ENCODE measurements at regions not wholly inside any gene's neighbourhood (a gene's known extent, or its start where the extent isn't known, plus 50 kb on each side); places are given as distances from the start of the nearest gene placed in this dataset.

DNA sequence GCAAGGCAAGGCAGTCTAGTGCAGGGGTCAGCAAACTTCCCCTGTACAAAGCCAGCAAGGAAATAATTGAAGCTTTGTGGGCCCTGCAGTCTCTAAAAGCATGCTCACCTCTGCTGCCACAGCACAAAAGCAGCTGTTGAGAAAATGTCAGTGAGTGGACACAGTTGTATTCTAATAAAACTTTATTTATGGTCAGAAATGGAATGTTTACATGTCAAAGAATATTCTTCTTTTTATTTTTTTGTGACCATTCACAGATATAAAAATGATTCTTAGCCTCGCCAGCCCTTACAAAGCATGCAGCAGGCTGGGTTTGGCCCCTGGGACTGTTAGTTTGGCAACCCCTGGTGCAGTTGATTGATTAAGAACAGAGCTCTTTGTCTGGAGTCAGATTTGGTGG is 192.4 kb downstream of the BUB3 start (continued):
- TF ChIP-seq, protein P1, sequence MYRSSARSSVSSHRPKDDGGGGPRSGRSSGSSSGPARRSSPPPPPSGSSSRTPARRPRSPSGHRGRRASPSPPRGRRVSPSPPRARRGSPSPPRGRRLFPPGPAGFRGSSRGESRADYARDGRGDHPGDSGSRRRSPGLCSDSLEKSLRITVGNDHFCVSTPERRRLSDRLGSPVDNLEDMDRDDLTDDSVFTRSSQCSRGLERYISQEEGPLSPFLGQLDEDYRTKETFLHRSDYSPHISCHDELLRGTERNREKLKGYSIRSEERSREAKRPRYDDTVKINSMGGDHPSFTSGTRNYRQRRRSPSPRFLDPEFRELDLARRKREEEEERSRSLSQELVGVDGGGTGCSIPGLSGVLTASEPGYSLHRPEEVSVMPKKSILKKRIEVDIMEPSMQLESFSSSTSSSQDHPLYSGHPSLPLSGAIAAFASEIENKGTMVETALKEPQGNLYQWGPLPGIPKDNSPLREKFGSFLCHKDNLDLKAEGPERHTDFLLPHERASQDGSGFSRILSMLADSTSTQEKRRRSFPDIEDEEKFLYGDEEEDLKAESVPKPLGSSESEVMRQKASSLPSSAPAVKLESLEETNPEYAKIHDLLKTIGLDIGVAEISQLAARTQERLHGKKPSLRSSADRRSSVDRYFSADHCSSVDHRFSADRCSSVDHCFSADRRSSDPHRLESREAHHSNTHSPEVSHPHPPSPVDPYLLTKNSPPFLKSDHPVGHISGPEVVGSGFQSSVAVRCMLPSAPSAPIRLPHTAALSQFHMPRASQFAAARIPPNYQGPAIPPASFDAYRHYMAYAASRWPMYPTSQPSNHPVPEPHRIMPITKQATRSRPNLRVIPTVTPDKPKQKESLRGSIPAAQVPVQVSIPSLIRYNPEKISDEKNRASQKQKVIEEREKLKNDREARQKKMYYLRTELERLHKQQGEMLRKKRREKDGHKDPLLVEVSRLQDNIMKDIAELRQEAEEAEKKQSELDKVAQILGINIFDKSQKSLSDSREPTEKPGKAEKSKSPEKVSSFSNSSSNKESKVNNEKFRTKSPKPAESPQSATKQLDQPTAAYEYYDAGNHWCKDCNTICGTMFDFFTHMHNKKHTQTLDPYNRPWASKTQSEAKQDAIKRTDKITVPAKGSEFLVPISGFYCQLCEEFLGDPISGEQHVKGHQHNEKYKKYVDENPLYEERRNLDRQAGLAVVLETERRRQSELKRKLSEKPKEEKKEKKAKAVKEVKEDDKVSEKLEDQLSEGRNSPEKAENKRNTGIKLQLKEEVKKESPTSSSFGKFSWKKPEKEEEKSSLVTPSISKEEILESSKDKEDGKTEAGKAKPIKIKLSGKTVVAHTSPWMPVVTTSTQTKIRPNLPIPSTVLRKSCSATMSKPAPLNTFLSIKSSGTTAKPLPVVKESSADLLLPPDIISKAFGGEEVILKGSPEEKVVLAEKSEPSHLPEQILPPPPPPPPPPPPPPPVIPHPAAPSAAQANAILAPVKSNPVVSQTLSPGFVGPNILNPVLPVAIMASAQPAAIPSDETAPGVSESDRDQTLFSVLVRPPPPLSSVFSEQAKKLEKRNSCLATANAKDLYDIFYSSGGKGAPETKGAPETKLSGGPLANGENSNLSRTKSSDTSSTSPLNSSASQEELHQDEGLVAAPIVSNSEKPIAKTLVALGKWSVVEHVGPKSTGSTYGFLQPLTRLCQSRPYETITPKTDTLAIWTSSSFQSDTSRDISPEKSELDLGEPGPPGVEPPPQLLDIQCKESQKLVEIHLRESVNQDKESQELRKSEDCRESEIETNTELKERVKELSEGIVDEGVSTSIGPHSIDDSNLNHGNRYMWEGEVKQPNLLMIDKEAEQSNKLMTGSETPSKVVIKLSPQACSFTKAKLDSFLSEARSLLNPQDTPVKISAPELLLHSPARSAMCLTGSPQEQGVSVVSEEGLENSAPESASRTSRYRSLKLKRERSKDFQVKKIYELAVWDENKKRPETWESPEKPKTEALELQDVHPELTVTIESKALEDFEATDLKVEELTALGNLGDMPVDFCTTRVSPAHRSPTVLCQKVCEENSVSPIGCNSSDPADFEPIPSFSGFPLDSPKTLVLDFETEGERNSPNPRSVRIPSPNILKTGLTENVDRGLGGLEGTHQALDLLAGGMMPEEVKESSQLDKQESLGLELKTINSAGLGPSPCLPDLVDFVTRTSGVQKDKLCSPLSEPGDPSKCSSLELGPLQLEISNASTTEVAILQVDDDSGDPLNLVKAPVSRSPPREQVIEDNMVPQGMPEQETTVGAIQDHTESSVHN (CRISPR knock-in tag; IDR thresholded peaks at IDR 0.05), result no peak
- TF ChIP-seq ZNF766 (CRISPR knock-in tag; IDR thresholded peaks at IDR 0.05; ENCODE audit: borderline replicate concordance) (no peak), FIP1L1 (IDR thresholded peaks at IDR 0.05; ENCODE audit: borderline replicate concordance, insufficient read depth, low read depth, low read length) (no peak), ZNF615 (CRISPR knock-in tag; IDR thresholded peaks at IDR 0.05; ENCODE audit: borderline replicate concordance) (no peak), NCOA5 (CRISPR knock-in tag; IDR thresholded peaks at IDR 0.05) (no peak)
- TF ChIP-seq, protein P2, sequence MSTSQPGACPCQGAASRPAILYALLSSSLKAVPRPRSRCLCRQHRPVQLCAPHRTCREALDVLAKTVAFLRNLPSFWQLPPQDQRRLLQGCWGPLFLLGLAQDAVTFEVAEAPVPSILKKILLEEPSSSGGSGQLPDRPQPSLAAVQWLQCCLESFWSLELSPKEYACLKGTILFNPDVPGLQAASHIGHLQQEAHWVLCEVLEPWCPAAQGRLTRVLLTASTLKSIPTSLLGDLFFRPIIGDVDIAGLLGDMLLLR (CRISPR knock-in tag; IDR thresholded peaks at IDR 0.05), result no peak
- TF ChIP-seq, protein P3, sequence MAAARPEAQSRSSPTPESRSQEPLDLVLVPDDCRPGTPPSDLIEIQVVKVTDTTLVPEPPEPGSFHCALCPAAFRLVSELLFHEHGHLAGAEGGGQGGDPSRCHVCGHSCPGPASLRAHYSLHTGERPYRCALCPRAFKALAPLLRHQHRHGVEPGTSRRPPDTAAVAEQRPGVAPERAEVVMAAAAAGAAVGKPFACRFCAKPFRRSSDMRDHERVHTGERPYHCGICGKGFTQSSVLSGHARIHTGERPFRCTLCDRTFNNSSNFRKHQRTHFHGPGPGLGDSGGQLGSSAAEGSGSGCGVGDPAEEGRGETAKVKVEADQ (CRISPR knock-in tag; IDR thresholded peaks at IDR 0.05; ENCODE audit: borderline replicate concordance), result no peak

Measured in HepG2 (cell line).